B cell (primary cell): ENCODE measurements at regions not wholly inside any gene's neighbourhood (a gene's known extent, or its start where the extent isn't known, plus 50 kb on each side); places are given as distances from the start of the nearest gene placed in this dataset.

ENCODE experiments used
- EZH2 ChIP-seq: IDR thresholded peaks from 2 replicates; pipeline ENCODE4 v1.6.1; 2012; ENCODE audit warnings: borderline replicate concordance, low read depth, mild to moderate bottlenecking, moderate library complexity, low read length; ENCODE audit not compliant: insufficient read depth, poor library complexity, severe bottlenecking
- TF ChIP-seq, protein P1 (sequence below): fragments of 200-600 bp; IDR thresholded peaks from one replicate; pipeline ENCODE4 v1.8.0; 2022; ENCODE audit warnings: antibody characterized with exemption, mild to moderate bottlenecking

DNA sequence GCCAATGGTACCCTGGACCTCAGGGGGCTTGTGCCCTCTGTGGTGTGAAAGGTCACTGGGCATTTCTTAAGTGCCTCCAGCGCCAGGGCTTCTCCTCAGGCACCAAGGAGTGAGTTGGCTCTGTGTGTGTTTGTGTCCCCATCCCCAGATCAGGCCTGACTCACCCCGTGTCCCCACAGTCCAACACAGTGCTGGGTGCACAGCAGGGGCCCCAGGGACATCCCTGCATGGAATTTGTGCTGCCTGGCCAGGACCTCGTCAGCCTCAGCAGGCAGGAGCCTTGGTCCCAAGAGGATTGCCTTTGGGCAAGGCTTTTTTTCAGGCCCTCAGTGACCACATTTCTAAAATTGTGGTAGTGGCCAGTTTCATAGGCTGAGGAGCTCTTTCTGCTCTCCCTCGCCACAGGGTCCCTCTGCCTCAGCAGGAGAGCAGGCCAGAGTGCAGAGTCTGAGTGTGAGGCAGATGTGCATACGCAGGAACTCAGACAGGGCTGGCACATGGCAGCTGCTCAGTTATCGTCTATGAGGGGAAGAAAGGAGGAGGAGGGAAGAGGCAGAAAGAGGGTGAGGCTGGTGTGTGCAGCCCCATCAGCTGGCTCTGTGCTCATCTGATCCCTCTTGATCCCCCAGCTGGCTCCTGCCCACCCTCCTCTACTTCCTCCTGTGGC is 215.6 kb downstream of the RPLP1 start:
- TF ChIP-seq EZH2, result no peak
- TF ChIP-seq, protein P1, sequence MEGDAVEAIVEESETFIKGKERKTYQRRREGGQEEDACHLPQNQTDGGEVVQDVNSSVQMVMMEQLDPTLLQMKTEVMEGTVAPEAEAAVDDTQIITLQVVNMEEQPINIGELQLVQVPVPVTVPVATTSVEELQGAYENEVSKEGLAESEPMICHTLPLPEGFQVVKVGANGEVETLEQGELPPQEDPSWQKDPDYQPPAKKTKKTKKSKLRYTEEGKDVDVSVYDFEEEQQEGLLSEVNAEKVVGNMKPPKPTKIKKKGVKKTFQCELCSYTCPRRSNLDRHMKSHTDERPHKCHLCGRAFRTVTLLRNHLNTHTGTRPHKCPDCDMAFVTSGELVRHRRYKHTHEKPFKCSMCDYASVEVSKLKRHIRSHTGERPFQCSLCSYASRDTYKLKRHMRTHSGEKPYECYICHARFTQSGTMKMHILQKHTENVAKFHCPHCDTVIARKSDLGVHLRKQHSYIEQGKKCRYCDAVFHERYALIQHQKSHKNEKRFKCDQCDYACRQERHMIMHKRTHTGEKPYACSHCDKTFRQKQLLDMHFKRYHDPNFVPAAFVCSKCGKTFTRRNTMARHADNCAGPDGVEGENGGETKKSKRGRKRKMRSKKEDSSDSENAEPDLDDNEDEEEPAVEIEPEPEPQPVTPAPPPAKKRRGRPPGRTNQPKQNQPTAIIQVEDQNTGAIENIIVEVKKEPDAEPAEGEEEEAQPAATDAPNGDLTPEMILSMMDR, result no peak
